HT1080 (cell line): ENCODE measurements at regions not wholly inside any gene's neighbourhood (a gene's known extent, or its start where the extent isn't known, plus 50 kb on each side); places are given as distances from the start of the nearest gene placed in this dataset.
A peak's percentile ranks its signal among the peaks of the same experiment; 100 is the strongest.

Experiments used
- DNase-seq: peaks from one replicate; pipeline ENCODE4 v3.0.0-alpha.2; 2015; ENCODE audit warnings: low read depth

GRCh38 chr7:81370822-81371221 lies 399.0 kb downstream of the HGF start:
- no peak for DNase-seq

GRCh38 chr7:81367326-81367931 lies 402.4 kb downstream of the HGF start:
- DNase-seq: peak; percentile 47

GRCh38 chr7:81366546-81366945 lies 403.3 kb downstream of the HGF start:
- DNase-seq: no peak

GRCh38 chr7:81361769-81362312 lies 408.0 kb downstream of the HGF start:
- DNase-seq: no peak

GRCh38 chr7:81355911-81356310 lies 413.9 kb downstream of the HGF start:
- DNase-seq: no peak

GRCh38 chr7:81349044-81349443 lies 420.8 kb downstream of the HGF start:
- DNase-seq: no peak

- no peak for DNase-seq
Measured at GRCh38 chr7:81339946-81340345, 421.1 kb upstream of the SEMA3C start.

GRCh38 chr7:81333536-81333935 lies 414.7 kb upstream of the SEMA3C start:
- no peak for DNase-seq

- DNase-seq: peak; percentile 57
Measured at GRCh38 chr7:81333004-81333403, 414.2 kb upstream of the SEMA3C start.

- DNase-seq: no peak
Measured at GRCh38 chr7:81331061-81332018, 412.5 kb upstream of the SEMA3C start.

- DNase-seq: no peak
Measured at GRCh38 chr7:81330108-81330507, 411.3 kb upstream of the SEMA3C start.

- peak; percentile 36 for DNase-seq
Measured at GRCh38 chr7:81327468-81328266, 408.8 kb upstream of the SEMA3C start.

GRCh38 chr7:81321949-81322348 lies 403.1 kb upstream of the SEMA3C start:
- no peak for DNase-seq

- no peak for DNase-seq
Measured at GRCh38 chr7:81317741-81318140, 398.9 kb upstream of the SEMA3C start.

GRCh38 chr7:81308643-81309322 lies 389.9 kb upstream of the SEMA3C start:
- DNase-seq: no peak

GRCh38 chr7:81301815-81302214 lies 383.0 kb upstream of the SEMA3C start:
- DNase-seq: no peak

- DNase-seq: no peak
Measured at GRCh38 chr7:81300753-81301152, 381.9 kb upstream of the SEMA3C start.

- DNase-seq: no peak
Measured at GRCh38 chr7:81299711-81300110, 380.9 kb upstream of the SEMA3C start.

GRCh38 chr7:81298951-81299666 lies 380.3 kb upstream of the SEMA3C start:
- peak; percentile 95 for DNase-seq

GRCh38 chr7:81297317-81297716 lies 378.5 kb upstream of the SEMA3C start:
- no peak for DNase-seq
